HG02840 (cell line): ENCODE measurements at regions not wholly inside any gene's neighbourhood (a gene's known extent, or its start where the extent isn't known, plus 50 kb on each side); places are given as distances from the start of the nearest gene placed in this dataset.

ENCODE experiments used
- ATAC-seq: cut with Tn5 transposase; IDR thresholded peaks from one replicate; pipeline ENCODE4 v1.9.1; 2021; ENCODE audit warnings: mild to moderate bottlenecking, moderate library complexity, moderate number of reproducible peaks; ENCODE audit not compliant: unreplicated experiment, low FRiP score

DNA sequence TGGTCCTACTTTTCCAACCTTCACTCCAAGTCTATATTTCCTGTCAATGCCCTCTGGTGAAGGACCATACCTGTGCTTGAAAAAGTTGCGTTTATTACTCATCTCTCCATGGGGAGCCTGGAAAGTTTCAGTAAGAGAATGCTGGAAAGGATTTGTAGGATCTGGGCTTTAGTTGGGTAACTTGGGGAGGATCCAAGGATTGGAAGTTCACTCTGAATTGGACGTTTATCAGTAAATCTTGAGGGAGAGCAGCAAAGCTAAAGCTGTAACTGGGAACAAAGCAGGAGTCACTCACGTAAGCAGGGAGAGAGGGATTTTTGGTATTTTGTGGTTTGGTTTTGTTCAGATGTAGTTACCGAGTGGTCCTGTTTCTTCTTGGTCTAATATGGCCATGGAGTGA lies 51.4 kb upstream of the NPVF start:
- ATAC-seq: no peak

DNA sequence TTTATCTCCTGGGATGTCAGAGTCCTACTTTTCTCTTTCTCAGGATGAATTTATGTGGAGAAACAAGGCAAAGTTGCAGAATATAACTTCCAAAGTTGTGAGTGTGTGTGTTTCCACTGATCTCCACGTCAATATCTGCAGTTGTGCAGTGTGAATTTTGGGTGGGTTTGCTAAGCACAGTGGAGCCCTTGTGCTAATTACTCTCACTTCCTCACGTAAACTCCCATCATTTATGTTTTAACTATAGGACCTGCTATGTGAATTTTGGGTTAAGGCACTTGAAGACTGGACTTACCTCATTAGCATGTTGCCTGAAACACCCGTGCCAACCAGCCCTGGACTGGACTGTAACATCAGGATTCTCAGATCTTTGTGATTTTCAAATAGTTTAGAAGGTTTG lies 51.9 kb upstream of the NPVF start:
- no peak for ATAC-seq

DNA sequence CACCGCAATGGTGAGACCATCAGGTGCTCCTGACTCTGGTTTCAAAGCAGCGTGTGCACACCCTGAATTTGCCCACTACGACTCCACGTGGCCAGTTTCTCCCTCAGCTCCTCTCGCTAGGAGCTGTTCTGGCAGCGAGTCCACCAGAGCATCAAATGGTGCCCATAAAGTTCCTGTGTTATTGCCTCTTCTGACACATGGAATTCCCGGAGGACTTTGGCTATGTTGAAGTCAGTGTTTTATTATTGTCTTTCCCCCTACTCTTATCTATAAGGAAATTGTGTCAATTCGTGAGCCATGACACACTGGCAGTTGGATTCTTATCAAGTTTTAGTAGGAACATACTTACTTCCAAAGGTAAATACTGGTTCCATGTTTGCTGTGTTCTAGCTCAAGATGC lies 53.9 kb upstream of the NPVF start:
- no peak for ATAC-seq

DNA sequence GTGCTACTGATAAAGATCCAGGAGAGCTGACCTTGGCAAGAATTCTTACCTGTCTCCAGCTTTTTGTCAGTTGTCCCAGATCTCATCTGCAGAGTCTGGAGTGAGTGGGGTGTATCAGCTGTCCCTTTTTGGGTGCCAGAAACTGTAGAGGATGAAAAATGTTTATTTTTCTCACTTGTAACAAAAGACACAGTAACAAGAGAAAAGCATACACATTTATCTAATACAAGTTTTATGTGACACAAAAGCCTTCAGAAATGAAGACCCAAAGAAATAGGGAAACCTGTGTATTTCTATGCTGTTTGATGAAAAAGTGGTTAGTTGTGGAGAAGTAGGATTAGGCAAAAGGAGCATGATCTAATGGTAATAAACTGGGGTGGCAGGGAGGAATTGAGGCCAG lies 58.5 kb upstream of the NPVF start:
- ATAC-seq: no peak

DNA sequence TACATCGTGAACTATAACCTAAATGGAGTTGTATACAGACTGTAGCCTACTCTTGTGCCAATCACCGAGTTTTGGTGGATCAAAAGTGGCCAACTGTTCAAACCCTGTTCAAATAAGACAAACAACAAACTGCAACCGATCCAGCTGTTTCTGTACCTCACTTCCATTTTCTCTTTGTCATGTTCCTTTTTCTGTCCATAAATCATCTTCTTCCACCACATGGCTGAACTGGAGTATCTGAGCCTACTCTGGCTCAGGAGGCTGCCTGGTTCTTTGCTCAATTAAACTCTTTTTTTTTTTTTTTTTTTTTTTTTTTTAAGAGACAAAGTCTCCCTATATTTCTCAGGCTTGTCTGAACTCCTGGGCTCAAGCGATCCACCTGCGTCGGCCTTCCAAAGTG lies 59.0 kb upstream of the NPVF start:
- no peak for ATAC-seq

DNA sequence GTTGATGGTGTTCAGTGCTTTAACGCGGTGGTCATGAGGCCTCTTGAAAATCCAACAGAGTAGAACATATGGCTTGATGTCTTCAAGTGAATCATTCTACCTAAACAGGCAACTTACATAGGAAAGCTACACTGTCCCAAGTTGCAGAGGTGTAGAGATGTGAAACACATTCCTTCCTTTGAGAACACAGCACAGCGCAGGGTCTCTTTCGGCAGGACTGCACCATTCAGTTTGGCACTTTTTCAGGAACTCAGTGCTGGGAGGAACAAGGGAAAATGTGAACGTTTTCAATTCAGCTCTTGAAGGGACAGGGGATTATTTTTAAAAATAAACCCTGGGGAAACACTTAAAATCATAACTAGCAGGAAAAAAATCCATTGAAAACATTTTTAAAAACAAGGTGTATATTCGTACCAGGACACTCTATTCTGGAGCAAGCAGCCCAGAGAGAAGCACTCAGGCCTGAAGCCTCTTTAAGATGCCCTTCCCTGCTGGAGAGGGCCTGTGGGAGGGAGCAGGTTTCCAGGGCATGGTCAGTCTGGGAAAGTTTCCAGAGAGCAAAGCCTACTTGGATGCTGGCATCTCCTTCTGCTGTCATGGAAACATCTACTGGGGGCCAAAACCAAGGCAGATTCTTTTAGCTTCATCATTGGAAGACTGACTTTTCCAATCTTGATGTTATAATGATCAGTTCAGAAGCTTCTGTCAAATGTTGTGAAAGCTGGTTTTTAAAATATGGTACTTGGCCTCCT lies 60.4 kb upstream of the NPVF start:
- ATAC-seq: no peak

DNA sequence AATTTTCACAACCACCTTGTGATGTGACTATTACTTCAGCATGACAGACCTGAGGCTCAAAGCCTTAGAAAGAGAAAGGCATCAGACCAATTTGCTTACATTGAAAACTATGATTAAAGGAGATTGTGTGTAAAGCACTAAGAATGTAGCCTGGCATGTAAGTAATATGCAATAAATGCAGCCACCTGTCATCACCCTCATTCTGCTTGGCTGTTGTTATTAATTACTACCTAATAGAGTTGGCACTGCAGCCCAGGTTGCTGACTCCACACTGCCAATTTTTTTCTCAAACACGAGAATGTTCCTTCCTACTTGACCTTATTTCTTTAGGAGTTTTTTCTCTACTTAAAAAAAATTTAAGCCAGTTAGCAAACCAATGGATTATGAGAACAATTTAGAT lies 61.2 kb upstream of the NPVF start:
- no peak for ATAC-seq

DNA sequence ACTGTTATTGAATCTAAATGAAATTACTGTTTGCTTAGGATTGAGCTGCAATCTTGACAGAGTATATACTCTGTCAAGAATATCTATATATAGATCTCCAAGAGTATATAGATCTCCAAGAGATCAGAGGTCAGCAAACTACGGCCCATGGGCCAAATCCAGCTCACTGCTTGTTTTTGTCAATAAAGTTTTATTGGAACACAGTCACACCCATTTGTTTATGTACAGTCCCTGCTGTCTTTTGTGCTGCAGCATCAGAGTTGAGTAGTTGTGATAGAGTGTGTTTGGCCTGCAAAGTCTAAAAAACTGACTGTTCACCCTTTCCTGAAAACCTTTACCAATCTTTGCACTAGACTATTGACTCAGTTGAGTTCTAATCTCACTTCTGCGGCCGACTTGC lies 66.3 kb upstream of the NPVF start:
- no peak for ATAC-seq

DNA sequence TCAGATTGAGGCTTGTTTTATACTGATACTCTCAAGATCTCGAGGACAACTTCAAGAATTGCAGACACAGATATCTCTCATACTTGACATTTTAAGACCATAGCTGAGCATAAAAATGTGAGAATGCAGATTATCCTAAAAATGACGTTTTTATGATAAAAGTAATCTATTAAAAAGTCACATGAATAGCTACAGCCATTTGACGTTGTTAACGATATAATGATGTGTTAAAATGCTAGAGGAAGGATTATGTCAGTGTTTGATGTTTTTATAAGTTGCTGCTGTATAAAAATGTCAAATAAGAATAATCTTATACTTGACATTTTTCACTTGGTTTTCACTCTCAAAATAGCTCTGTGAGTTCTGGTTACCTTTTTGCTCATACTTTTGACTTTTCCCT lies 67.1 kb upstream of the NPVF start:
- ATAC-seq: no peak

DNA sequence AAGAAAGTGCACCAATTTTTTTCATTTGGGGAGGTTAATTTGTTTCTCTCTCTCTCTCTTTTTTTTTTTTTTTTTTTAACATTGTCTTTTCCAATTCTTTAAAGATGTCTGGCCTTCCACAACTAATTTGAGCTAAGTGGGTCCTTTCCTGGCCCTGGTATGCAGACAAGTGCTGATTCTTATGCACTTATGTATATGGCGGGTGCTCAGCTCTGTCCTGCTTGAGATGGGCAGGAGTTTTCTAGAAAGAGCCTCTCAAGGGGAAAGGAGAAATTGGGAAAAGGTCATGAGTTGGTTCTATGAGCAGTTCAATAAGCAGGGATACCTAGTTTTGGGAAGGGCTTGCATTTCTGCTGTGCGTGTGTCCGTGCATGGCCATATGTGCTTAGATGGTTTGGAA lies 67.8 kb upstream of the NPVF start:
- ATAC-seq: no peak

DNA sequence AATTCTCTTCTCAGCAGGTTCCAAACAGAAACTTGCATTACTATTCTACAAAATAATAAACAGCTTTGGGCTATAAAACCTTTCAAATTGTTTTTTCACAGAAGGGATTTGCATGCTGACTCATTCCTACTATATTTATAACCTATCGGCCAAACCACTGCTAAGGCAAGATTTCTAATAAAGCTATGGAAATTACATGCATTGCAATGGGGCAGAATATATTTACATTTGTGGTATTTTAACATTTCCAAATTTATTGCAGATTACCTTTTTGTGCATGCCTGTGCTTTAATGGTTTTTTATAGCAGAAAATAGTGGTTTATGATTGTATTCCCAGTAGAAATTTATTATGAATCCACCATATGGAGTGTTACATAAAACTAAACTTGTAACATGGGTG lies 69.0 kb upstream of the NPVF start:
- ATAC-seq: no peak

DNA sequence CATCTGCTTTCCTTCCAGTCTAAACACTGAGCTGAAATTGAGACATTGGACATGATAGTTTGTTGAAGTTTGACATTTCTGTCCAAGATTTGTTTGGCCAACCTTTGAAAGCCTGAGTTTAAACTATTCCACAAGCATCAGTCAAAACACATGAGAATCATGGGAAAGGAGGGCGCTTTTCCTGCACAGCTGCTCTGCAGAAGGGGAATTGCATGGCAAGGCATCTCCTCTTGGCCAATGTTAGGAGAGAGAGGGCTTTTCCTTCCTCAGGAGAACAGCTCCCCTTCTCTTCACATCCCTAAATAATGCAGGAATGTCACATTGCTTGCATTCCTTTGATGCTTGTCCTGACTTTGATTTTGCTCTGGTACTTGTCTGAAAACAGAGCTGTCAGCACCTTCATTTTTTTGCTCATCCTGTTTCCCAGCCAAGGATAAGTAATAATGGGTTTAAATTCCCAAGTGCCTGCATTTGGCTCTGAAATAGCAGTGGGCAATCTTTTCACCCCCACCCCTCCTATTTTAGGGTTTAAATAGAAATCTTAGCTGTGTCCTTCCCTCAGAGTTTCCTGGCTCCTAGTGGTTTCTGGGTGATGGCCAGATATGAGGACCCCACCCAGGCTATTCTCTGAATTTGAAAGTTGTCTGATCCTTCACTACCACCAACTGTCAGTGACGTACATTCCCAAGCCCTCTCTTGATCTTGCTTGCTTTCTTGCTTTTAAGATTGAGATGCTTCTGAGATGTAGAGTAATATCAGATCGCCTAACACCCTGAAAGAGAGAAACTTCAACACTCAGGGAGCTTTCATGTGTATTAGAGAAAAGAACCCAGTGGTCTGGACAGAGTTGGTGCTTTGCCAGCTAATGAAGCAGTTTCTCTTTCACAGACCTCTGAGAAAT lies 75.2 kb upstream of the NPVF start:
- ATAC-seq: no peak

DNA sequence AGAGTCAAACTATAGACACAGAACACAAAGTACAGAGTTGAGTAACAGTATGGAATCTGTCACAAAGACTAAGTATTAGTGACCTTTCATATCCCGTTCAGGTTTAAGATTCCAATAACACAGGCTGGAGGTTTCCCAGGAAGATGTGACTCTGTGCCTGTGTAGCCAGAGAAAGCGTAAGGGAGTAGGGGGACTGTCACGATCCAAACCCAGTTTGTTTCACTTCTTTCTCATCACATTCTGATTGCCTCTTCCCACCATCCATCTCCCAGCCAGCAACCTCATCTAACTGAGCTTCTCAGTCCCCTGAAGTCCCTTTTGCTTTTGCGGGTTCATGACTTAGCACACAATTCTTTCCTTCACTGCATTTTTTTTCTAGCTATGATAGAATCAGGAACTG lies 76.4 kb upstream of the NPVF start:
- ATAC-seq: no peak

DNA sequence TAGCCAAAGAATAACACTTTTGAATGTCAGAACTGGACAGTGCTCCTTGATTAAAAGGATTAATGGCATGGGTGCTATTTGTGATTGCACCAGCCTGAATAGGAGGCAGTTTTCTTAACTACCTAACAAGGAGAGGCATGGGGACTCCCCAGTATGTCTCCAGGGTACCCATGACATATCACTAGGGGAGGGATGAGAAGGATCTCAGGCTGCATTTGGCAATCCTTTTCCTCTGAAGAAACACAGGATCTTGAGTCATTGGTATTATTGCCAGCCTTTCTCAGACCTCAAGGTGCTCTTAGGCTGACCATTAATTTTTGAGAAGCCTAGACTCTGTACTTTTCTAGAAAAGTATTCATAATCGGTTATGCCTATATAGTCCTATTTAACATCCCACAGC lies 77.5 kb upstream of the NPVF start:
- ATAC-seq: no peak

DNA sequence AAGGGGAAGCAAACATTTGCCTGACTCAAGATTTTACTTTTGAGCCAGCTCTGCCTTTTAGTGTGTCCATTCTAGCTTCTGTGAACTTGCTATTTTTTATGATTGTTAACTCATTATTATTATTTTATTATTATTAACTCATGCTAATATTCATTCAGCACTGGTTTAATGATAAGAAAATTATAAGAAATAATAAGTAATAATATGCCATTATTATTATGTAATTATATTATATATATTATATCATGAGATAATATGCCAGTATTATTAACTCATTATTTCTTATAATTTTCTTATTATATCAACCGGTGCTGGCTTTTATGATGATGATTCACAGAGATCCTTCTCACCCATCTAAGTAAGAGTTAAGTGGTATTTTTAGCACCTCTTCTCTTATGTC lies 79.3 kb upstream of the NPVF start:
- no peak for ATAC-seq

DNA sequence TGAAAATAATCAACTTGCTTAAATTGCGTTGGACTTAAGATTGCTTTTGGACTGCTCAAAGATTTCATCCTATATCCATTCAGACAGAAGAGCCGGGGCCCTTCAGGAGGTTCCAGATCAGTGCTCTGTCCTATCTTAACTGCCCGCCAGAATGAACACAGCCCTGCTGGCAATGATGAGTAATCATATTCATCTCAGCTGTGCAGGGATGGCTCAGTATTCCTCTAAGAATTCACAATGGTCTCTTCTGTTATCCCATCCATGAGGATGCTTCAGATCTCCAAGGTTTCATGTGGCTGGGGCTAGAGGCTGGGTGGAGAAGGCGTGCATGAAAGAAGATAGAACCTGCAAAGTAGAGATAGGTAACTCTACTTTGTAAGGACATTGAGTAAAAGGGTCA lies 80.0 kb upstream of the NPVF start:
- no peak for ATAC-seq

DNA sequence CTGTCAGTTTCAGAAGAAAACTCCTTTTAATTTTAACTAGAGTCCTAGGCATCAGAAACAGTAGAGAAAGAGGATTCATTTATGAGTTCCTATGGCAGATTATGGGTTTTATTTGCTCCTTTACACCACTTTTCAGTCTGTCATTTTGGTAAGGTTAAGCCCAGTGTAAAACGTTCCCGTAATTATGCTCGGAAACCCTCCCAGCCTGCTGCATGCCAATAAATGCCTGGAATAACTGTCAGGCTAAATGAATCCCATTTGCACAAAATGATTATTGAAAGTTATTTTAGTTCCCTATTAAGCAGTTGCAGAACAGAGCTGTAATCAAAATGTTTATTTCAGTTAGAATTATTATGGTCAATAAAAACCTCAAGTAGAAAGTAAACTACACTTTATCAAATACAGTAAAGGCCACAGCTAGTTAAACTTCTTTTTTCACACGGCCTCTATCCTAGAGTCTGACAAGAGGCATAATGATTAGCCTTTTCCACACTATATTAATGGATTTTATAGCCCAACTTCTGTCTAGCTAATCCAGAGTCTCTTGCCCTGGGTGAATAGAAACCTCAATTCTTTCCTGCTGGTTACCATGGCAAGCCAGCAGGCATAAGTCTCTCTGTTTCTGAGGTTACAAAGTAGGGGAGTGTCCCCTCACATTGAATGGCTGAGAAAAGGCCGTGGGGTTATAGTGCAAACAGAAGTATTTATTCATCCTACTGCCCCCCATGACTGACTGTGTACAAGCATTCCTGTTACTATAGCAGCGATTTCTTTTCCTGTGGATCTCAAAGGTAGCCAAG lies 80.8 kb upstream of the NPVF start:
- ATAC-seq: no peak

DNA sequence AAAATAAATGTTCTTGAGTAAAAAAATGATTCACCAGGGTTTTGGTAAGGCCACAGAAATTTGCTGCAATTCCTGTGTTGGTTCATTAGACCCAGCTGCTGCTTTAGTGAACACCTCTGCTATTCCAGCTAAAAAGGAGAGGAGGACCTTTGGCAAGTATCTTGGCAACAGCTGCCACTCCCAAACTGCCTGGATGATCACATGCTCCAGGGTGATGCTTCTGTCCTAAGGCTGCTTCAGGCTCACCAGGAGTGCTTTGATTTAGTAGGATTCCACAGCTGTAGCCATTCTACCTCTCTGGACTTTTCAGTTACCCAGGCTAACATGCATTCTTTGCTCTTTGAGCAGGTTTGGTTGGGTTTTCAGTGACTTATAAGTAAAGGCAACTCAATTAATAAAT lies 82.6 kb upstream of the NPVF start:
- ATAC-seq: no peak

DNA sequence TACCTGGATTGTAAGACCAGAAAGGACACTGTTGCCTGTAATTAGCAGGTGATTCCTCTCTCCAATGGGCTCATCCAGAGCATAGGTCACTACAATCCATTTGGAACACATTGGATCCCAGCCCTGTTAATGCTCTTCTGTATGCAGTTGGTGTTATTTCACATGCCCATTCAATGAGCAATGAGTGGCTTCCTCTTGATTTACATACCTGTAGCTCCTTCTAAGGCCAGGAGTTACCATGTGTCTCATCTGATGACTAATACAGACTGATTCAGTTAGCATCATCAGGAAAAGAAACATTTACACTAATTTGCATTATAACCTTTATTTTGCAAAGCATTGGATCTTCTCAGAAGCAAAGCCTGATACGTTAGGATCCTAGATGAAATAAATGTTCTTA lies 83.1 kb upstream of the NPVF start:
- no peak for ATAC-seq

DNA sequence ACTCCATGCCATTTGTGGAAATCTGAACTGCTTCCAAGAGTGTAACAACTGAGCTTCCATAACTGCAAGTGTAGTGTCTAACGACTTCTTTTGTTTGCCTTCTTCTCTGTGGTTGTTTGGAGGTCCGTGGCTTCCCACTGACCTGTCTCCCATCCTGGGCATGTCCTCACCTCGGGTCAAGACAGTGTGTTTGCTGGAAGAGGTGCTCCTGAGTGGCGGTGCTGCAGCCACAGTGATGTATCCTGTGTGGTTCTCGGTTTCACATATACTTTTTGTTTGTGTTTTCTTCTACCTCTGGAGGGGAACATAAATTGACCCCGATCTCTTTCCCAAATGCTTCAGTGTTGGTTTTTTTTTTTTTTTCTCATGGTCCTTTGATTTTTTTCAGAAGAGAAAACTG lies 84.7 kb upstream of the NPVF start:
- ATAC-seq: no peak

DNA sequence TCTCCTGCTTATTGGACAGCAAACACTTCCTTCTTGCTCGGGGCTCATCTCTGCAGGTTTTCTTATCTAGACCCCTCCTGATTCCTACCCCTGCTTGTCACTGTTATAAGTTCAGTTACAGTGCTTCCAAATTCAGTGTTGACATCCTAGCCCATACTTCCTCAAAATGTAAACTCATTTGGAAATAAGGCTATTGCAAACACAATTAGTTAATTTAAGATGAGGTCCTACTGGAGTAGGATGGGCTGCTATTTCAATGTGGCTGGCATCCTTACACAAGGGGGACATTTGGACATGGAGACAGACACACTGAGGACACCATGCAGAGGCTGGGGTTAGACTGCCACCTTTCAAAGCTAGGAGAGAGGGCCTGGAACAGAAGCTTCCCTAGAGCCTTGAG lies 85.2 kb upstream of the NPVF start:
- no peak for ATAC-seq
